Body of pancreas (tissue), 4 donors: ENCODE measurements at regions not wholly inside any gene's neighbourhood (a gene's known extent, or its start where the extent isn't known, plus 50 kb on each side); places are given as distances from the start of the nearest gene placed in this dataset.

Experiments
- ATAC-seq: fragments of 150-250 bp; one replicate; pipeline ENCODE4 v1.9.1; 2016
- DNase-seq, 4 donors: peaks; one replicate each; pipeline ENCODE4 v3.0.0-alpha.2; 2019
- H3K27ac ChIP-seq, 4 donors: fragments of 200-600 bp; sonication (generic); 1 replicate in 3 of 4; 2 replicates in 1 of 4; pipeline versions ENCODE4 v1.5.1 to v1.6.1; 2016 to 2019; ENCODE audit warnings: mild to moderate bottlenecking in 1 of 4, mixed read lengths in 1 of 4, moderate library complexity in 1 of 4
- H3K27me3 ChIP-seq, 2 donors: fragments of 200-600 bp; sonication (generic); one replicate each; pipeline ENCODE4 v1.6.0; 2016; ENCODE audit warnings: mild to moderate bottlenecking in 1 of 2
- H3K36me3 ChIP-seq, 2 donors: fragments of 200-600 bp; sonication (generic); replicated peaks in 1 of 2; 2 replicates each; pipeline ENCODE4 v1.5.1; 2016; ENCODE audit warnings: low read depth in 2 of 2; ENCODE audit not compliant: insufficient read depth in 1 of 2
- H3K4me1 ChIP-seq: fragments of 200-600 bp; sonication (generic); one replicate; pipeline ENCODE4 v1.6.0; 2016
- H3K4me3 ChIP-seq, 2 donors: fragments of 200-600 bp; sonication (generic); 1 replicate in 1 of 2; 2 replicates in 1 of 2; pipeline ENCODE4 v1.5.1; 2016 to 2019
- H3K9me3 ChIP-seq, 3 donors: fragments of 200-600 bp; sonication (generic); 1 replicate in 2 of 3; 2 replicates in 1 of 3; pipeline ENCODE4 v1.5.1; 2016
- CTCF ChIP-seq, 7 experiments: fragments of 450-650 bp in 4 of 7; fragments of 200-600 bp in 3 of 7; sonication (generic) in 3 of 7; IDR thresholded peaks; one replicate each; pipeline ENCODE4 v1.5.1; 2016 to 2019; ENCODE audit warnings: antibody characterized with exemption in 7 of 7
- POLR2A ChIP-seq, 3 donors: fragments of 450-650 bp; IDR thresholded peaks; one replicate each; pipeline ENCODE4 v1.6.1; 2016; ENCODE audit warnings: antibody characterized with exemption in 3 of 3, mild to moderate bottlenecking in 2 of 3
- WGBS, 2 donors: methylation state at CpG; one replicate each; pipeline ENCODE4 v1.1.5; 2017; 5-methylcytosine and 5-hydroxymethylcytosine counted together
- intact Hi-C: fragments of 100-400 bp; cut with DNase I; formaldehyde crosslinking; loops from one replicate; pipeline ENCODE4 v1.15.1; 2023

DNA sequence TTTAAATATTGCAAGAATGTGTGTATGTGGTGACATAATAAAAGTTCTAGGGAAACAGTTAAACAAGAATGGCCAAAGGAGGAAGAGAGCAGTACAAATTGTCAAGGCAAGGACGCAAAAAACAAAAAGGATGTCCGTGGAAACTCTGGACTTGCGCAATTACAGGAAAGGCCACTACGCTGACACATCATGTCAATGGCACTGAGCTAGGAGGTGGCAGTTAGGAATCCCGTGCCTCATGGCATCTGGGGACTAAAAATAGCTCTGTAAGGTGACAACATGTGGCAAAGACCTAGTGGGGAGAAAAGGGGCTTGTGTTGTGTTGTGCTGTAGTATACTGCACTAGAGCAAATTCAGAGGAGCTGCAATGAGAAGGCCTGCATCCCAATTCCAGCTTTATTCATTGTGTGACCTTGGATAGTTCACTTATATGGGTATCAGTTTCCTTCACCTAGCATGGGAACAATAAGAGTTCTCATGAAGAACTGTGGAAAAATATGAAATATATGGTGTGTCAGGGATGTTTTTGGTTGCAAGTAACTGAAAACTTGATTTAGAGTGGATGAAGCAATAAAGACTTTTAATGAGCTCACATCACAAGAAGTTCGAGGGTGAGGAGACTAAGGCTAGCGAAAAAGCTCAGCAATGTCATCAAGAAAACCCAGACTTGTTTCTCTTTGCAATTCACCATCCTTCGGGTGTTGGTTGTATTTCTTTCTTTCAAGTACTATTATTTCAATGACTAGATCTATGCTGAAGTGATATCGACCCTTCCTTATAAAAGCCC lies 124.1 kb upstream of the STC2 start:
- no peak overlapping the region for H3K4me3 ChIP-seq
- WGBS, 2 donors = 73 to 78% methylated on average over 9 of the region's 9 CpGs
- H3K27me3 ChIP-seq = no peaks in the 10 kb centered on the region
- ATAC-seq (peak; percentile 13), DNase-seq (peak in 3 of 4 donors; percentile 13 to 51 (median 22))
- no peak for TF ChIP-seq POLR2A (IDR thresholded peaks at IDR 0.05)
- TF ChIP-seq CTCF (IDR thresholded peaks at IDR 0.05) = no peak
- intact Hi-C loops = no loop called here
- peak overlapping the region in 2 of 4 donors; percentile 30 to 69 for H3K27ac ChIP-seq
- H3K4me1 ChIP-seq = peaks cover 38% of the 10 kb centered on the region
- H3K9me3 ChIP-seq = no peaks in the 10 kb centered on the region
- no peaks in the 10 kb centered on the region for H3K36me3 ChIP-seq

GRCh38 chr5:173451651-173452050 lies 123.4 kb upstream of the STC2 start:
- Histone ChIP-seq H3K36me3 (no peaks in the 10 kb centered on the region), H3K9me3 (no peaks in the 10 kb centered on the region), H3K27me3 (no peaks in the 10 kb centered on the region), H3K4me1 (peaks cover 38% of the 10 kb centered on the region), H3K4me3 (no peak overlapping the region), H3K27ac (peak overlapping the region in 1 of 4 donors; percentile 30)
- DNase-seq (no peak), ATAC-seq (no peak)
- TF ChIP-seq CTCF (IDR thresholded peaks at IDR 0.05) (no peak), POLR2A (IDR thresholded peaks at IDR 0.05) (no peak)
- intact Hi-C loops = no loop called here
- 88% methylated on average over 2 of the region's 2 CpGs for WGBS, 2 donors

DNA sequence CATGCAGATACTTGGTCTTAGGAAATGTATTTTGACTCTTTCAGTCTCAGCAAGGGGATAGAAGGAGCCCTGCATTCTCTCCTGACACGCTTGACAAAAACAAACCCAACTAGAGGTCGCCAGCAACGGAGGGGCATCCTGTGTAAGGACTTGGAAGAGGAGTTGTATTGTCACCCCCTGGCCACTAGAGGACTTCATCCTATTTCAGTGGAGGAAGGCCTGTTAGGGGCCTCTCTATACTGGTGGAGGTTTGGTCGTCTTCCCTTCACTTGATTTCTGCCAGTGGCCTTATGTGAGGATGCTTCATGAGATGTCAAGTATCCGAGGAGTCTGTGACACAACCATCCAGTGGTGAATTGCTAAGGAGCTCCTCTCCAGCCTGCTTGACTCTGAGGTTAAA lies 122.8 kb upstream of the STC2 start:
- WGBS, 2 donors = 70 to 82% methylated on average over 5 of the region's 5 CpGs
- Histone ChIP-seq H3K4me3 (no peak overlapping the region), H3K4me1 (peaks cover 38% of the 10 kb centered on the region), H3K27ac (no peak overlapping the region), H3K27me3 (no peaks in the 10 kb centered on the region), H3K9me3 (no peaks in the 10 kb centered on the region), H3K36me3 (no peaks in the 10 kb centered on the region)
- TF ChIP-seq CTCF (IDR thresholded peaks at IDR 0.05) (peak in 6 of 7 experiments; percentile 15 to 52 (median 31)), POLR2A (IDR thresholded peaks at IDR 0.05) (no peak)
- DNase-seq (peak in 2 of 4 donors; percentile 20 to 42), ATAC-seq (no peak)
- intact Hi-C loops = no loop called here

DNA sequence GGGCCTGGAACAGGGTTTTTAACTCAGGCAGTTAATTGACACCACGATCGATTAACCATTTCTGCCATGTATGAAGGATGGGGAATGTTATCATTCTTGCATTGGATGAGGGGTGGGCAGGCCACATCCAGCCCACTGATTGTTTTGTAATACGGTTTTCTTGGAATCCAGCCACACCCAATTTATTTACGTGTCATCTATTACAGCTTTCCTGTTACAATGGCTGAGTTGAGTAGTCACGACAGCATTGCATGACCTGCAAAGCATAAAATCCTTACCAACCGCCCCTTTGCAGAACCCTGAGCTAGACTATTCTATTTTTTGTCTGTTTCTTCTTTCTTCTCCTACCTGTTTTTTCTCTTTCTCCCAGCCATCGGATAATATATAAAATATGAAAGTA lies 122.0 kb upstream of the STC2 start:
- Histone ChIP-seq H3K36me3 (no peaks in the 10 kb centered on the region), H3K27me3 (no peaks in the 10 kb centered on the region), H3K9me3 (no peaks in the 10 kb centered on the region), H3K4me3 (no peak overlapping the region), H3K27ac (no peak overlapping the region), H3K4me1 (peaks cover 38% of the 10 kb centered on the region)
- TF ChIP-seq CTCF (IDR thresholded peaks at IDR 0.05) (no peak), POLR2A (IDR thresholded peaks at IDR 0.05) (no peak)
- WGBS, 2 donors = 62 to 74% methylated on average over 7 of the region's 7 CpGs
- intact Hi-C loops = no loop called here
- no peak for ATAC-seq
- no peak for DNase-seq

DNA sequence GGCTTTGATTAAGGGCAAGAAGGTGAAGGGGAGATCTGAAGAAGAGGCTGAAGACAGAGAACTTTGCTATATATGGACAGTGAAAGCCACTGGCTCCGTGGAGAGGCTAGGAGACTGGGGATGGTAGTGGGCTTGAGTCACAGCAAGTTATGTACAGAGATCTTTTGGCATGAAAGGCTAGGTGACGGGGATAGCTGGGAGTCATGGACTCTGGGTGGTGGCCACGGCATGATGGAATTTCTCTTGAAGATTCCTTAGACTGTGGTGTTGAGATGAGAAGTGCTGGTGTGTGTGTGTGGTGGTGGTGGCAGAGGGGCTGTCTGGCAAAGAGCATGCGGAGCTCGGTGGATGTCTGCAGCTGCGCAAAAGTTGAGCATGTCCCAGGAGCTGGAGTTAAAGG lies 120.6 kb upstream of the STC2 start:
- Histone ChIP-seq H3K27me3 (no peaks in the 10 kb centered on the region), H3K9me3 (no peaks in the 10 kb centered on the region), H3K27ac (no peak overlapping the region), H3K4me3 (no peak overlapping the region), H3K36me3 (no peaks in the 10 kb centered on the region), H3K4me1 (peaks cover 28% of the 10 kb centered on the region)
- intact Hi-C loops = no loop called here
- DNase-seq (no peak), ATAC-seq (no peak)
- TF ChIP-seq POLR2A (IDR thresholded peaks at IDR 0.05) (no peak), CTCF (IDR thresholded peaks at IDR 0.05) (no peak)
- 78 to 83% methylated on average over 6 of the region's 6 CpGs for WGBS, 2 donors
